Neuron (in vitro differentiated cells): ENCODE measurements at regions not wholly inside any gene's neighbourhood (a gene's known extent, or its start where the extent isn't known, plus 50 kb on each side); places are given as distances from the start of the nearest gene placed in this dataset.
"Not testable (repeated sequence)": the region's sequence is repeated elsewhere in the genome, so short reads cannot be mapped to it uniquely, and the experiment has no call there.

Experiments
- H2AFZ ChIP-seq: one replicate; pipeline ENCODE4 v1.6.1; 2013; ENCODE audit warnings: low read depth, mild to moderate bottlenecking, inconsistent platforms, low read length, moderate library complexity
- H3K27me3 ChIP-seq: one replicate; pipeline ENCODE4 v1.6.1; 2013; ENCODE audit warnings: low read length; ENCODE audit not compliant: insufficient read depth
- H3K36me3 ChIP-seq: one replicate; pipeline ENCODE4 v1.6.1; 2013; ENCODE audit warnings: low read length; ENCODE audit not compliant: insufficient read depth
- H3K4me1 ChIP-seq: one replicate; pipeline ENCODE4 v1.6.1; 2013; ENCODE audit warnings: low read length; ENCODE audit not compliant: insufficient read depth
- H3K4me3 ChIP-seq: 2 replicates; pipeline ENCODE4 v1.5.1; 2013; ENCODE audit warnings: mild to moderate bottlenecking, low read length, moderate library complexity
- H3K9me3 ChIP-seq: one replicate; pipeline ENCODE4 v1.6.1; 2013; ENCODE audit warnings: low read length

GRCh38 chr2:6181525-6181924 is 489.3 kb downstream of the SOX11 start:
- Histone ChIP-seq H3K9me3 (no peaks in the 10 kb centered on the region), H2AFZ (peak overlapping the region; percentile 59), H3K4me1 (peaks cover 22% of the 10 kb centered on the region), H3K27me3 (no peaks in the 10 kb centered on the region), H3K4me3 (no peak overlapping the region), H3K36me3 (no peaks in the 10 kb centered on the region)

- peak overlapping the region; percentile 59 for H2AFZ ChIP-seq
- H3K4me3 ChIP-seq: no peak overlapping the region
- H3K36me3 ChIP-seq: no peaks in the 10 kb centered on the region
- H3K9me3 ChIP-seq: no peaks in the 10 kb centered on the region
- H3K4me1 ChIP-seq: peaks cover 26% of the 10 kb centered on the region
- H3K27me3 ChIP-seq: no peaks in the 10 kb centered on the region
Observed at GRCh38 chr2:6181926-6182325, 489.7 kb downstream of the SOX11 start.

GRCh38 chr2:6183226-6183625 is 491.0 kb downstream of the SOX11 start:
- H3K4me3 ChIP-seq: no peak overlapping the region
- peaks cover 29% of the 10 kb centered on the region for H3K4me1 ChIP-seq
- no peak overlapping the region for H2AFZ ChIP-seq
- no peaks in the 10 kb centered on the region for H3K36me3 ChIP-seq
- no peaks in the 10 kb centered on the region for H3K27me3 ChIP-seq
- H3K9me3 ChIP-seq: no peaks in the 10 kb centered on the region

- peaks cover 29% of the 10 kb centered on the region for H3K4me1 ChIP-seq
- H2AFZ ChIP-seq: peak overlapping the region; percentile 87
Observed at GRCh38 chr2:6184532-6185292, 492.5 kb downstream of the SOX11 start.

GRCh38 chr2:6186332-6187151 is 494.4 kb downstream of the SOX11 start:
- Histone ChIP-seq H3K9me3 (no peaks in the 10 kb centered on the region), H3K4me3 (no peak overlapping the region), H3K4me1 (peaks cover 27% of the 10 kb centered on the region), H3K27me3 (no peaks in the 10 kb centered on the region), H2AFZ (no peak overlapping the region), H3K36me3 (no peaks in the 10 kb centered on the region)

More at GRCh38 chr2:6184532-6185292, 492.5 kb downstream of the SOX11 start:
- Histone ChIP-seq H3K27me3 (no peaks in the 10 kb centered on the region), H3K36me3 (no peaks in the 10 kb centered on the region), H3K9me3 (no peaks in the 10 kb centered on the region), H3K4me3 (peak overlapping the region; percentile 26)

- H3K27me3 ChIP-seq: no peaks in the 10 kb centered on the region
- no peak overlapping the region for H3K4me3 ChIP-seq
- H3K4me1 ChIP-seq: no peaks in the 10 kb centered on the region
- peaks cover 3% of the 10 kb centered on the region for H3K9me3 ChIP-seq
- H2AFZ ChIP-seq: no peak overlapping the region
- H3K36me3 ChIP-seq: no peaks in the 10 kb centered on the region
Observed at GRCh38 chr2:6196449-6196848, 504.3 kb downstream of the SOX11 start.

- H3K4me1 ChIP-seq, H2AFZ ChIP-seq, H3K9me3 ChIP-seq, H3K36me3 ChIP-seq, H3K4me3 ChIP-seq, H3K27me3 ChIP-seq: not testable (repeated sequence)
Observed at GRCh38 chr2:6198370-6198919, 506.3 kb downstream of the SOX11 start.

- Histone ChIP-seq H3K9me3 (peaks cover 3% of the 10 kb centered on the region), H3K27me3 (no peaks in the 10 kb centered on the region), H3K36me3 (no peaks in the 10 kb centered on the region), H3K4me3 (no peak overlapping the region), H3K4me1 (no peaks in the 10 kb centered on the region), H2AFZ (no peak overlapping the region)
Observed at GRCh38 chr2:6202756-6203155, 510.6 kb downstream of the SOX11 start.

GRCh38 chr2:6203291-6203959 is 511.2 kb downstream of the SOX11 start:
- Histone ChIP-seq H3K4me1 (no peaks in the 10 kb centered on the region), H3K36me3 (no peaks in the 10 kb centered on the region), H3K4me3 (no peak overlapping the region), H3K27me3 (no peaks in the 10 kb centered on the region), H3K9me3 (peaks cover 3% of the 10 kb centered on the region), H2AFZ (no peak overlapping the region)

GRCh38 chr2:6206882-6207281 is 514.7 kb downstream of the SOX11 start:
- Histone ChIP-seq H3K27me3 (no peaks in the 10 kb centered on the region), H3K36me3 (no peaks in the 10 kb centered on the region), H2AFZ (no peak overlapping the region), H3K4me1 (no peaks in the 10 kb centered on the region), H3K9me3 (no peaks in the 10 kb centered on the region), H3K4me3 (no peak overlapping the region)

- H3K4me3 ChIP-seq: no peak overlapping the region
- H3K9me3 ChIP-seq: no peaks in the 10 kb centered on the region
- H3K4me1 ChIP-seq: no peaks in the 10 kb centered on the region
- H2AFZ ChIP-seq: no peak overlapping the region
- no peaks in the 10 kb centered on the region for H3K36me3 ChIP-seq
- no peaks in the 10 kb centered on the region for H3K27me3 ChIP-seq
Observed at GRCh38 chr2:6211236-6211635, 519.1 kb downstream of the SOX11 start.

GRCh38 chr2:6212491-6212890 is 520.3 kb downstream of the SOX11 start:
- H3K4me1 ChIP-seq: no peaks in the 10 kb centered on the region
- H2AFZ ChIP-seq: no peak overlapping the region
- no peaks in the 10 kb centered on the region for H3K9me3 ChIP-seq
- H3K27me3 ChIP-seq: no peaks in the 10 kb centered on the region
- H3K4me3 ChIP-seq: no peak overlapping the region
- no peaks in the 10 kb centered on the region for H3K36me3 ChIP-seq
